ENCODE measurements at regions not wholly inside any gene's neighbourhood (a gene's known extent, or its start where the extent isn't known, plus 50 kb on each side); places are given as distances from the start of the nearest gene placed in this dataset.

GRCh38 chr9:21682381-21682780 lies 120.1 kb upstream of the MTAP start:
- no peak for TF ChIP-seq CTCF (IDR thresholded peaks at IDR 0.05; ENCODE audit: low read depth, low read length, missing input control)
- TF ChIP-seq GABPA (IDR thresholded peaks at IDR 0.05 in 1 of 2, conservative IDR thresholded peaks at IDR 0.05 in 1 of 2), result no peak
- TF ChIP-seq RAD21 (IDR thresholded peaks at IDR 0.05), result no peak

Measured in liver (tissue), 3 donors.